NT2/D1 (cell line): ENCODE measurements at regions not wholly inside any gene's neighbourhood (a gene's known extent, or its start where the extent isn't known, plus 50 kb on each side); places are given as distances from the start of the nearest gene placed in this dataset.

Source experiments
- SUZ12 ChIP-seq: IDR thresholded peaks from 2 replicates; pipeline ENCODE4 v1.6.1; 2011; ENCODE audit not compliant: insufficient read length, insufficient read depth; ENCODE audit errors: extremely low read depth
- YY1 ChIP-seq: IDR thresholded peaks from 2 replicates; pipeline ENCODE4 v1.6.1; 2011; ENCODE audit not compliant: insufficient read length, insufficient read depth

DNA sequence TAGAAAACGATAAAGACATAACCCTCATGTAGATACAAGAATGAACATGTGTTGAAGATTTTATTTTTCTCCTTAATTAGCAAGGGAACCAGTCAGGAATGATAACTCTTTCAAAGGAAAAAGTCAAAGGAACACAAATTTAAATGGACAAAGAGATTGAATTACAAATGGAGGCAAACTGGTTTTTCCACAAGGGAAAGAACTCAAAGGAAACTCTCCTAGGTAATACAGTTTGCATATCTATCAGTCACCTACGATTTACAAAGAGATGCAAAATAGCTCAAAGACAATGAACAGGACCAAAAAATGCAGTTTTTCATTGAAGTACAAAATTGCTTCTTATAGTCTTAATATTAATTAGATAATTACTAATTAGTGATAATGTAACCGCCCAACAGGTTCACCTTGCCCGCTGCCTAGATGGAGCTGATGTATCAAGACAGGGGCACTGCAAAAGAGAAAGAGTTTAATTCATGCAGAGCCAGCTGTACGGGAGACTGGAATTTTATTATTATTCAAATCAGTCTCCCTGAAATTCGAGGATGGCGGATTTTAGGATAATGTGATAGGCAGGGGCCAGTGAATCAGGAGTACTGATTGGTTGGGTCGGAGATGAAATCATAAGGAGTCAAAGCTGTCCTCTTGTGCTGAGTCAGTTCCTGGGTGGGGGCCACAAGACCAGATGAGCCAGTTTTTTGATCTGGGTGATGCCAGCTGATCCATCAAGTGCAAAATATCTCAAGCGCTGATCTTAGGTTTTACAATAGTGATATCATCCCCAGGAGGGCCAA lies 151.0 kb downstream of the TMEM17 start:
- TF ChIP-seq YY1, result no peak
- no peak for TF ChIP-seq SUZ12
